ENCODE measurements at regions not wholly inside any gene's neighbourhood (a gene's known extent, or its start where the extent isn't known, plus 50 kb on each side); places are given as distances from the start of the nearest gene placed in this dataset.

DNA sequence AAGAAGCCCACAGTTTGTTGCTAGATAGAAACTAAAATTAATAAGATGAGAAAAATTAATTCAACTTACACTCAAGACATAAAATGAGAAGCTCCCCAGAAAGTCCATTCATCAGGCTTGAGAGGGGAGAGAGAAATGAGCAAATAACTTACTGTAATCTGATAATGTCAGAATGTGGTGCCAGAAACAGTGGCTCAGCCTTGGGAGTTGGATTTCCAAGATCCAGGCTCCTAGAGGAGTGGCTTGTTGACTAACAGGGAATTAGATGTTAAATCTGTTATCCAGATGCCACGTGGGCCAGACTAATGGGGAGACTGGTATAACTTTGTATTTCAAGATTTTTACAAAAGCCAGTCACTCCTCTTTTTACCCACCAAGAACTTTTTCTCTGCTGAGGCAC lies 458.2 kb downstream of the GADD45G start:
- WGBS = 81% methylated on average over 1 of the region's 1 CpG
- Histone ChIP-seq H3K4me1 (replicated peaks) (no peaks in the 10 kb centered on the region), H3K36me3 (no peaks in the 10 kb centered on the region), H3K9me3 (no peaks in the 10 kb centered on the region), H3K27ac (no peak overlapping the region), H3K27me3 (replicated peaks; ENCODE audit: insufficient read depth) (no peaks in the 10 kb centered on the region), H3K4me3 (no peak overlapping the region)
- TF ChIP-seq CTCF (IDR thresholded peaks at IDR 0.05) (no peak), POLR2AphosphoS5 (IDR thresholded peaks at IDR 0.05) (no peak), POLR2A (IDR thresholded peaks at IDR 0.05) (no peak)
- intact Hi-C loops (cut with DNase I) = no loop called here
- no peak for DNase-seq (ENCODE audit: low spot score)

DNA sequence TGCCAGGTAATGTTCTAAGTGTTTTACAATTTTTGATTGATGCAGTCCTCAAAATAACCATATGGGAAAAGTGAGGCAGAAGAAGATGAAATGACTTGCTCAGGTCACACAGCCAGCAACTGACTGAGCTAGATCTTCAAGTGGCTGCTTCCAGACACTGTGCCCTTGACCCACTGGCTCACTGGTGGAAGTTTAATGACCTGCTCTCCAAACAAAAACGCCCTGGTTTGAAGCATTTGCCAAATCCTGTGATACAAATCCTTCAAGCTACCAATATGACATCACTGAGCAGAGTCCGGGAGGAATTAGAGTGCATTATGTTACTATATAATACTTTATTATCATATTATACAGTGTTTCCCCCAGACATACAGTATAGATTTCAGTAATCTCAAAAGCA lies 459.4 kb downstream of the GADD45G start:
- Histone ChIP-seq H3K9me3 (no peaks in the 10 kb centered on the region), H3K27ac (no peak overlapping the region), H3K4me3 (no peak overlapping the region), H3K4me1 (replicated peaks) (no peaks in the 10 kb centered on the region), H3K27me3 (replicated peaks; ENCODE audit: insufficient read depth) (no peaks in the 10 kb centered on the region), H3K36me3 (no peaks in the 10 kb centered on the region)
- 46% methylated on average over 2 of the region's 2 CpGs for WGBS
- intact Hi-C loops (cut with DNase I) = no loop called here
- DNase-seq (ENCODE audit: low spot score) = no peak
- TF ChIP-seq POLR2A (IDR thresholded peaks at IDR 0.05) = no peak
- no peak for TF ChIP-seq POLR2AphosphoS5 (IDR thresholded peaks at IDR 0.05)
- no peak for TF ChIP-seq CTCF (IDR thresholded peaks at IDR 0.05)

DNA sequence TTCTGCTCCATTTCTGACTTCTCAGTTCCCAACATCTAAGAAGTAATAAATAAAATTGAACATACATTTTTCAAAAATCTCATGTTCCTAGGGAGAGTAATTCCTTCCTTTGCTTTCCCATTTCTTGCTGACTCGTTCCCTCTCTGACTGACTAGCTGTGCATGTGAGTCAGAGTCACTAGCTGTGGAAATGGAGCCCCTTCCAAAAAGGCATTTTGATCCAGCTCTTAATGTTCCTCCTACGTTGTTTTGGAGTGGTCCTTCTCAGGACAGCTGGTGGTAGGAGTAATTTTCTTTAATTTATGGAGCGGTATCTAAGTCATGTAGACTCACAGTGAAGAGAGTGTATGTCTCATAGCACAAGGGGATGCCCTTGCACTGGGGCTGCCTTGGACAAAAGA lies 460.2 kb downstream of the GADD45G start:
- no peaks in the 10 kb centered on the region for H3K36me3 ChIP-seq
- H3K27me3 ChIP-seq (replicated peaks; ENCODE audit: insufficient read depth) = no peaks in the 10 kb centered on the region
- WGBS = 76% methylated on average over 3 of the region's 3 CpGs
- no peaks in the 10 kb centered on the region for H3K9me3 ChIP-seq
- DNase-seq (ENCODE audit: low spot score) = no peak
- intact Hi-C loops (cut with DNase I) = no loop called here
- no peak overlapping the region for H3K4me3 ChIP-seq
- no peak overlapping the region for H3K27ac ChIP-seq
- TF ChIP-seq POLR2A (IDR thresholded peaks at IDR 0.05) (no peak), POLR2AphosphoS5 (IDR thresholded peaks at IDR 0.05) (peak; percentile 10)
- no peaks in the 10 kb centered on the region for H3K4me1 ChIP-seq (replicated peaks)

DNA sequence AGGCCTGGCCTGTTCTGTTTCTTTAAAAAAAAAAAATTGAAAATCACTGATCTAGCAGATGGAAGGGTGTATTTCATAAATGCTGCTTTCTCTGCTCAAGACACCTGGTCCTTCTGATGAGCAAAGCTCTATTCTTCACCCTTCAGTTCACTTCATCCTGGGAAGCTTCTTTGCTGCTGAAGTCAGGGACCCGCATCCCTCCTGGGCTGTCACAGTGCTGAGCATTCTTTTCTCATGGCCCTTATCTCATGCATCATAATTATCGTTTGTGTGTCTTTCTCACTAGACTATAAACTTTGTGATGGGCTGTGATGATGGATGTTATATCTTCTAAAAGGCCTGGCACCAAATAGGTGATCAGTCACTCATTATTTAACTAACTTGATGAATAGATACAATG lies 461.0 kb downstream of the GADD45G start:
- Histone ChIP-seq H3K36me3 (no peaks in the 10 kb centered on the region), H3K4me3 (no peak overlapping the region), H3K27ac (no peak overlapping the region), H3K9me3 (no peaks in the 10 kb centered on the region), H3K4me1 (replicated peaks) (no peaks in the 10 kb centered on the region), H3K27me3 (replicated peaks; ENCODE audit: insufficient read depth) (no peaks in the 10 kb centered on the region)
- intact Hi-C loops (cut with DNase I) = no loop called here
- 86% methylated on average over 2 of the region's 2 CpGs for WGBS
- TF ChIP-seq POLR2A (IDR thresholded peaks at IDR 0.05) (no peak), POLR2AphosphoS5 (IDR thresholded peaks at IDR 0.05) (no peak), CTCF (IDR thresholded peaks at IDR 0.05) (no peak)
- DNase-seq (ENCODE audit: low spot score) = no peak

DNA sequence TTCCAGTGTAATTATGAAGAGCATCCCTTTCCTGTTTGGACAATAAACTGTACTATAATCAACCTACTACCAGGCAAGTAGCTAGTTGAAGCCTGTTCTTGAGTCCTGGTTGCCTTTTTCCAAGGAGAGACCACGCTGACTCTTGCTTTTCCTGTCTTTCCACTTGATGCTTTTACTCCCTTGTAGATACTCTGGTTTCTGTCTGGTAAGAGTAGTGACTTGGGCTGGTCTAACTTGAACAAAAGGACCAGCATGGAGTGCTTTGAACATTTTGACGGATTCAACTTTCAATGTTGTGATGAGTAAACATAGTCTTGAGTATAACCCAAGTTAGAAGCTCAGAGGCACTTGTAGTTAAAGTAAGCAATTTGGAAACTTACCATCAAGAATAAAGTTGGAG lies 464.3 kb downstream of the GADD45G start:
- WGBS = 45% methylated on average over 2 of the region's 2 CpGs

More for the DNA sequence above, 464.3 kb downstream of the GADD45G start:
- no peak for DNase-seq (ENCODE audit: low spot score)
- no peaks in the 10 kb centered on the region for H3K9me3 ChIP-seq
- no peaks in the 10 kb centered on the region for H3K36me3 ChIP-seq
- no peak for TF ChIP-seq POLR2A (IDR thresholded peaks at IDR 0.05)
- TF ChIP-seq CTCF (IDR thresholded peaks at IDR 0.05) = no peak
- no peak for TF ChIP-seq POLR2AphosphoS5 (IDR thresholded peaks at IDR 0.05)
- H3K27me3 ChIP-seq (replicated peaks; ENCODE audit: insufficient read depth) = no peaks in the 10 kb centered on the region
- intact Hi-C loops (cut with DNase I) = no loop called here
- no peak overlapping the region for H3K27ac ChIP-seq
- H3K4me3 ChIP-seq = no peak overlapping the region
- no peaks in the 10 kb centered on the region for H3K4me1 ChIP-seq (replicated peaks)
